ENCODE measurements at regions not wholly inside any gene's neighbourhood (a gene's known extent, or its start where the extent isn't known, plus 50 kb on each side); places are given as distances from the start of the nearest gene placed in this dataset.

GRCh38 chr12:31896514-31897039 is 62.6 kb upstream of the RESF1 start (continued):
- TF ChIP-seq DNMT1 (IDR thresholded peaks at IDR 0.05) (no peak), ETV6 (IDR thresholded peaks at IDR 0.05; ENCODE audit: borderline replicate concordance in 1 of 2, low read depth in 2 of 2, low read length in 1 of 2) (peak in 1 of 2 experiments; percentile 80; a peak in 2 of 4 replicates), ETV6 (CRISPR knock-in tag; IDR thresholded peaks at IDR 0.05; ENCODE audit: borderline replicate concordance) (no peak), HOXB6 (CRISPR knock-in tag; IDR thresholded peaks at IDR 0.05; ENCODE audit: borderline replicate concordance) (no peak), SREBF2 (CRISPR knock-in tag; IDR thresholded peaks at IDR 0.05) (no peak), MAZ (CRISPR knock-in tag; conservative IDR thresholded peaks at IDR 0.05 in 1 of 2, IDR thresholded peaks at IDR 0.05 in 1 of 2) (peak in 1 of 2 experiments; percentile 50; a peak in 1 of 4 replicates), ZNF518B (CRISPR knock-in tag; IDR thresholded peaks at IDR 0.05) (no peak), C11orf30 (IDR thresholded peaks at IDR 0.05; ENCODE audit: low read depth) (no peak), SRSF1 (IDR thresholded peaks at IDR 0.05; ENCODE audit: low read depth, low read length) (no peak), MYC (IDR thresholded peaks at IDR 0.05; ENCODE audit: low read depth, low read length) (peak; percentile 35; the same call in 1 of the 2 replicates), MYC (CRISPR knock-in tag; IDR thresholded peaks at IDR 0.05; ENCODE audit: borderline replicate concordance, low read depth) (no peak), FOXA3 (CRISPR knock-in tag; conservative IDR thresholded peaks at IDR 0.05 in 1 of 2, IDR thresholded peaks at IDR 0.05 in 1 of 2) (peak in 1 of 2 experiments; percentile 74; a peak in 2 of 4 replicates)
- TF ChIP-seq, protein P1, sequence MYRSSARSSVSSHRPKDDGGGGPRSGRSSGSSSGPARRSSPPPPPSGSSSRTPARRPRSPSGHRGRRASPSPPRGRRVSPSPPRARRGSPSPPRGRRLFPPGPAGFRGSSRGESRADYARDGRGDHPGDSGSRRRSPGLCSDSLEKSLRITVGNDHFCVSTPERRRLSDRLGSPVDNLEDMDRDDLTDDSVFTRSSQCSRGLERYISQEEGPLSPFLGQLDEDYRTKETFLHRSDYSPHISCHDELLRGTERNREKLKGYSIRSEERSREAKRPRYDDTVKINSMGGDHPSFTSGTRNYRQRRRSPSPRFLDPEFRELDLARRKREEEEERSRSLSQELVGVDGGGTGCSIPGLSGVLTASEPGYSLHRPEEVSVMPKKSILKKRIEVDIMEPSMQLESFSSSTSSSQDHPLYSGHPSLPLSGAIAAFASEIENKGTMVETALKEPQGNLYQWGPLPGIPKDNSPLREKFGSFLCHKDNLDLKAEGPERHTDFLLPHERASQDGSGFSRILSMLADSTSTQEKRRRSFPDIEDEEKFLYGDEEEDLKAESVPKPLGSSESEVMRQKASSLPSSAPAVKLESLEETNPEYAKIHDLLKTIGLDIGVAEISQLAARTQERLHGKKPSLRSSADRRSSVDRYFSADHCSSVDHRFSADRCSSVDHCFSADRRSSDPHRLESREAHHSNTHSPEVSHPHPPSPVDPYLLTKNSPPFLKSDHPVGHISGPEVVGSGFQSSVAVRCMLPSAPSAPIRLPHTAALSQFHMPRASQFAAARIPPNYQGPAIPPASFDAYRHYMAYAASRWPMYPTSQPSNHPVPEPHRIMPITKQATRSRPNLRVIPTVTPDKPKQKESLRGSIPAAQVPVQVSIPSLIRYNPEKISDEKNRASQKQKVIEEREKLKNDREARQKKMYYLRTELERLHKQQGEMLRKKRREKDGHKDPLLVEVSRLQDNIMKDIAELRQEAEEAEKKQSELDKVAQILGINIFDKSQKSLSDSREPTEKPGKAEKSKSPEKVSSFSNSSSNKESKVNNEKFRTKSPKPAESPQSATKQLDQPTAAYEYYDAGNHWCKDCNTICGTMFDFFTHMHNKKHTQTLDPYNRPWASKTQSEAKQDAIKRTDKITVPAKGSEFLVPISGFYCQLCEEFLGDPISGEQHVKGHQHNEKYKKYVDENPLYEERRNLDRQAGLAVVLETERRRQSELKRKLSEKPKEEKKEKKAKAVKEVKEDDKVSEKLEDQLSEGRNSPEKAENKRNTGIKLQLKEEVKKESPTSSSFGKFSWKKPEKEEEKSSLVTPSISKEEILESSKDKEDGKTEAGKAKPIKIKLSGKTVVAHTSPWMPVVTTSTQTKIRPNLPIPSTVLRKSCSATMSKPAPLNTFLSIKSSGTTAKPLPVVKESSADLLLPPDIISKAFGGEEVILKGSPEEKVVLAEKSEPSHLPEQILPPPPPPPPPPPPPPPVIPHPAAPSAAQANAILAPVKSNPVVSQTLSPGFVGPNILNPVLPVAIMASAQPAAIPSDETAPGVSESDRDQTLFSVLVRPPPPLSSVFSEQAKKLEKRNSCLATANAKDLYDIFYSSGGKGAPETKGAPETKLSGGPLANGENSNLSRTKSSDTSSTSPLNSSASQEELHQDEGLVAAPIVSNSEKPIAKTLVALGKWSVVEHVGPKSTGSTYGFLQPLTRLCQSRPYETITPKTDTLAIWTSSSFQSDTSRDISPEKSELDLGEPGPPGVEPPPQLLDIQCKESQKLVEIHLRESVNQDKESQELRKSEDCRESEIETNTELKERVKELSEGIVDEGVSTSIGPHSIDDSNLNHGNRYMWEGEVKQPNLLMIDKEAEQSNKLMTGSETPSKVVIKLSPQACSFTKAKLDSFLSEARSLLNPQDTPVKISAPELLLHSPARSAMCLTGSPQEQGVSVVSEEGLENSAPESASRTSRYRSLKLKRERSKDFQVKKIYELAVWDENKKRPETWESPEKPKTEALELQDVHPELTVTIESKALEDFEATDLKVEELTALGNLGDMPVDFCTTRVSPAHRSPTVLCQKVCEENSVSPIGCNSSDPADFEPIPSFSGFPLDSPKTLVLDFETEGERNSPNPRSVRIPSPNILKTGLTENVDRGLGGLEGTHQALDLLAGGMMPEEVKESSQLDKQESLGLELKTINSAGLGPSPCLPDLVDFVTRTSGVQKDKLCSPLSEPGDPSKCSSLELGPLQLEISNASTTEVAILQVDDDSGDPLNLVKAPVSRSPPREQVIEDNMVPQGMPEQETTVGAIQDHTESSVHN (IDR thresholded peaks at IDR 0.05; ENCODE audit: borderline replicate concordance in 1 of 2, low read depth in 1 of 2), result 0 out of 4 replicates have a peak, but pooled peaks of 1 of the 2 experiments have one; percentile 50
- TF ChIP-seq, protein P2, sequence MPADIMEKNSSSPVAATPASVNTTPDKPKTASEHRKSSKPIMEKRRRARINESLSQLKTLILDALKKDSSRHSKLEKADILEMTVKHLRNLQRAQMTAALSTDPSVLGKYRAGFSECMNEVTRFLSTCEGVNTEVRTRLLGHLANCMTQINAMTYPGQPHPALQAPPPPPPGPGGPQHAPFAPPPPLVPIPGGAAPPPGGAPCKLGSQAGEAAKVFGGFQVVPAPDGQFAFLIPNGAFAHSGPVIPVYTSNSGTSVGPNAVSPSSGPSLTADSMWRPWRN (IDR thresholded peaks at IDR 0.05; ENCODE audit: low read depth), result peak; percentile 76

All from K562 (cell line).